ENCODE measurements at regions not wholly inside any gene's neighbourhood (a gene's known extent, or its start where the extent isn't known, plus 50 kb on each side); places are given as distances from the start of the nearest gene placed in this dataset.

DNA sequence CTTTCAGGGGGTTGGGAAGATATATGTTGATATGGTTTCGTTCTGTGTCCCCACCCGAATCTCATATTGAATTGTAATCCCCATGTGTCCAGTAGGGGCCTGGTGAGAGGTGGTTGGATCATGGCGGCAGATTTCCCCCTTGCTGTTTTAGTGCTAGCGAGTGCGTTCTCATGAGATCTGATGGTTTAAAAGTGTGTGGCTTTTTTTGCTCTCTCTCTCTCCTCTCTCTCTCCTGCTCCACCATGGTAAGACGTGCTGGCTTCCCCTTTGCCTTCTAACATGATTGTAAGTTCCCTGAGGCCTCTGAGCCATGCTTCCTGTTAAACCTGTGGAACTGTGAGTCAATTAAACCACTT lies 68.4 kb upstream of the PDZD8 start:
- ChIA-PET CTCF (ENCODE audit: low intra/inter-chr PET ratio, low total read pairs) (interaction anchor here (1.8 kb wide), 1 partner anchor 227 kb away, joined by 9 read pairs; no protein-coding TSS in a partner anchor), POLR2A (no interaction called here)
- Histone ChIP-seq H3K4me2 (ENCODE audit: low read depth, low read length) (no peak overlapping the region), H3K36me3 (replicated peaks in 1 of 2; ENCODE audit: control insufficient read depth in 1 of 2, insufficient read depth in 2 of 2, low read length in 2 of 2) (no peaks in the 10 kb centered on the region), H3K4me3 (replicated peaks in 1 of 3; ENCODE audit: insufficient read depth in 1 of 3, low read depth in 2 of 3, low read length in 3 of 3) (no peak overlapping the region), H3K79me2 (ENCODE audit: insufficient read depth, low read length) (no peaks in the 10 kb centered on the region), H3K9me3 (ENCODE audit: low read length) (peaks cover 9% of the 10 kb centered on the region; the same call in 1 of the 2 replicates), H3K27me3 (ENCODE audit: control insufficient read depth in 1 of 2, insufficient read depth in 2 of 2, low read length in 2 of 2) (no peaks in the 10 kb centered on the region), H2AFZ (ENCODE audit: low read length) (no peak overlapping the region), H3K27ac (ENCODE audit: extremely low read length, insufficient read depth, low read length) (no peak overlapping the region), H3K4me1 (ENCODE audit: insufficient read depth, low read length) (peaks cover 6% of the 10 kb centered on the region), H3K9ac (ENCODE audit: insufficient read depth, low read depth, low read length) (no peak overlapping the region), H4K20me1 (ENCODE audit: insufficient read depth, low read length) (no peaks in the 10 kb centered on the region)
- intact Hi-C loops (cut with micrococcal nuclease; ENCODE audit: unreplicated experiment) (loop anchor here (1.0 kb wide), 1 partner anchor 798 kb away; no protein-coding TSS in a partner anchor), in situ Hi-C loops (cut with HindIII; ENCODE audit: extremely low pct_ligation_motif_present, low pct_unique_long_range_greater_than_20kb) (loop anchor here (10.0 kb wide), 1 partner anchor 219 kb away; no protein-coding TSS in a partner anchor)
- TF ChIP-seq IRX3 (CRISPR knock-in tag; IDR thresholded peaks at IDR 0.05; ENCODE audit: borderline replicate concordance, low read depth) = no peak
- TF ChIP-seq YEATS4 (CRISPR knock-in tag; IDR thresholded peaks at IDR 0.05; ENCODE audit: borderline replicate concordance) = no peak
- TF ChIP-seq FOXA1 (IDR thresholded peaks at IDR 0.05) = no peak
- no peak for TF ChIP-seq FOXA1 (CRISPR knock-in tag; IDR thresholded peaks at IDR 0.05)
- TF ChIP-seq, protein P1, sequence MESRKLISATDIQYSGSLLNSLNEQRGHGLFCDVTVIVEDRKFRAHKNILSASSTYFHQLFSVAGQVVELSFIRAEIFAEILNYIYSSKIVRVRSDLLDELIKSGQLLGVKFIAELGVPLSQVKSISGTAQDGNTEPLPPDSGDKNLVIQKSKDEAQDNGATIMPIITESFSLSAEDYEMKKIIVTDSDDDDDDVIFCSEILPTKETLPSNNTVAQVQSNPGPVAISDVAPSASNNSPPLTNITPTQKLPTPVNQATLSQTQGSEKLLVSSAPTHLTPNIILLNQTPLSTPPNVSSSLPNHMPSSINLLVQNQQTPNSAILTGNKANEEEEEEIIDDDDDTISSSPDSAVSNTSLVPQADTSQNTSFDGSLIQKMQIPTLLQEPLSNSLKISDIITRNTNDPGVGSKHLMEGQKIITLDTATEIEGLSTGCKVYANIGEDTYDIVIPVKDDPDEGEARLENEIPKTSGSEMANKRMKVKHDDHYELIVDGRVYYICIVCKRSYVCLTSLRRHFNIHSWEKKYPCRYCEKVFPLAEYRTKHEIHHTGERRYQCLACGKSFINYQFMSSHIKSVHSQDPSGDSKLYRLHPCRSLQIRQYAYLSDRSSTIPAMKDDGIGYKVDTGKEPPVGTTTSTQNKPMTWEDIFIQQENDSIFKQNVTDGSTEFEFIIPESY (CRISPR knock-in tag; IDR thresholded peaks at IDR 0.05) = no peak
- no peak for TF ChIP-seq ZFY (CRISPR knock-in tag; IDR thresholded peaks at IDR 0.05)
- no peak for TF ChIP-seq GATAD1 (CRISPR knock-in tag; IDR thresholded peaks at IDR 0.05)
- TF ChIP-seq, protein P2, sequence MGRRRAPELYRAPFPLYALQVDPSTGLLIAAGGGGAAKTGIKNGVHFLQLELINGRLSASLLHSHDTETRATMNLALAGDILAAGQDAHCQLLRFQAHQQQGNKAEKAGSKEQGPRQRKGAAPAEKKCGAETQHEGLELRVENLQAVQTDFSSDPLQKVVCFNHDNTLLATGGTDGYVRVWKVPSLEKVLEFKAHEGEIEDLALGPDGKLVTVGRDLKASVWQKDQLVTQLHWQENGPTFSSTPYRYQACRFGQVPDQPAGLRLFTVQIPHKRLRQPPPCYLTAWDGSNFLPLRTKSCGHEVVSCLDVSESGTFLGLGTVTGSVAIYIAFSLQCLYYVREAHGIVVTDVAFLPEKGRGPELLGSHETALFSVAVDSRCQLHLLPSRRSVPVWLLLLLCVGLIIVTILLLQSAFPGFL (CRISPR knock-in tag; IDR thresholded peaks at IDR 0.05) = no peak
- no peak for TF ChIP-seq ZMYM4 (CRISPR knock-in tag; IDR thresholded peaks at IDR 0.05)
- no peak for TF ChIP-seq ZFP37 (CRISPR knock-in tag; IDR thresholded peaks at IDR 0.05; ENCODE audit: borderline replicate concordance)
- TF ChIP-seq MAZ (IDR thresholded peaks at IDR 0.05; ENCODE audit: borderline replicate concordance, low read depth, low read length) = no peak
- no peak for TF ChIP-seq MAZ (CRISPR knock-in tag; IDR thresholded peaks at IDR 0.05; ENCODE audit: low read depth)
- DNase-seq (ENCODE audit: low spot score) (no peak), ATAC-seq (no peak), FAIRE-seq (no peak)
- no TSS peak for BruUV-seq (replicated peaks)
- 77% methylated on average over 6 of the region's 6 CpGs for WGBS (ENCODE audit: low lambda C conversion rate)

Data from HepG2 (cell line).